Breast epithelium (tissue), 4 donors: ENCODE measurements at regions not wholly inside any gene's neighbourhood (a gene's known extent, or its start where the extent isn't known, plus 50 kb on each side); places are given as distances from the start of the nearest gene placed in this dataset.

Experiments
- DNase-seq, 2 donors: peaks; one replicate each; pipeline ENCODE4 v3.0.0-alpha.2; 2019; ENCODE audit warnings: low spot score in 2 of 2
- H3K27ac ChIP-seq, 2 donors: fragments of 200-600 bp; sonication (generic) in 1 of 2; one replicate each; pipeline ENCODE4 v1.5.1; 2016 to 2019; ENCODE audit warnings: mild to moderate bottlenecking in 1 of 2
- H3K27me3 ChIP-seq, 2 donors: fragments of 200-600 bp; sonication (generic) in 1 of 2; one replicate each; pipeline versions ENCODE4 v1.5.1 to v1.6.0; 2017 to 2019; ENCODE audit warnings: control low read depth in 1 of 2, mild to moderate bottlenecking in 1 of 2
- H3K36me3 ChIP-seq: fragments of 200-600 bp; one replicate; pipeline ENCODE4 v1.5.1; 2019
- H3K4me1 ChIP-seq, 2 donors: fragments of 200-600 bp; sonication (generic); one replicate each; pipeline ENCODE4 v1.5.1; 2016 to 2019; ENCODE audit warnings: control low read depth in 1 of 2
- H3K4me3 ChIP-seq, 3 donors: fragments of 200-600 bp; sonication (generic); 1 replicate in 2 of 3; 2 replicates in 1 of 3; pipeline ENCODE4 v1.5.1; 2016 to 2019; ENCODE audit warnings: mild to moderate bottlenecking in 3 of 3, moderate library complexity in 2 of 3
- H3K9me3 ChIP-seq, 2 donors: fragments of 200-600 bp; sonication (generic) in 1 of 2; one replicate each; pipeline ENCODE4 v1.5.1; 2016 to 2019; ENCODE audit warnings: control low read depth in 1 of 2
- CTCF ChIP-seq, 3 donors: fragments of 450-650 bp; IDR thresholded peaks; one replicate each; pipeline ENCODE4 v1.5.1; 2016 to 2017; ENCODE audit warnings: antibody characterized with exemption in 3 of 3, mild to moderate bottlenecking in 3 of 3, moderate library complexity in 3 of 3
- POLR2A ChIP-seq: fragments of 450-650 bp; IDR thresholded peaks from one replicate; pipeline ENCODE4 v1.6.1; 2016; ENCODE audit warnings: antibody characterized with exemption, mild to moderate bottlenecking, moderate library complexity
- POLR2AphosphoS5 ChIP-seq, 3 donors: sonication (generic); formaldehyde crosslinking; IDR thresholded peaks; one replicate each; pipeline ENCODE4 v1.6.1; 2017; ENCODE audit warnings: antibody characterized with exemption in 3 of 3
- intact Hi-C: fragments of 100-400 bp; cut with DNase I; formaldehyde crosslinking; loops from one replicate; pipeline ENCODE4 v1.15.1; 2023; ENCODE audit warnings: low total_unique reads

GRCh38 chr18:75790796-75791195 lies 363.3 kb upstream of the SMIM21 start:
- H3K27me3 ChIP-seq: no peaks in the 10 kb centered on the region
- intact Hi-C loops: no loop called here
- no peak overlapping the region for H3K27ac ChIP-seq
- TF ChIP-seq CTCF (IDR thresholded peaks at IDR 0.05) (no peak), POLR2A (no peak), POLR2AphosphoS5 (IDR thresholded peaks at IDR 0.05) (no peak)
- no peaks in the 10 kb centered on the region for H3K4me1 ChIP-seq
- DNase-seq: no peak
- H3K9me3 ChIP-seq: peaks cover 0 to 15% of the 10 kb centered on the region in 2 donors
- H3K4me3 ChIP-seq: no peak overlapping the region
- H3K36me3 ChIP-seq: no peaks in the 10 kb centered on the region

GRCh38 chr18:75790111-75790510 lies 362.6 kb upstream of the SMIM21 start:
- Histone ChIP-seq H3K4me3 (no peak overlapping the region), H3K27me3 (no peaks in the 10 kb centered on the region), H3K36me3 (no peaks in the 10 kb centered on the region), H3K9me3 (peaks cover 0 to 15% of the 10 kb centered on the region in 2 donors), H3K27ac (no peak overlapping the region), H3K4me1 (no peaks in the 10 kb centered on the region)
- TF ChIP-seq CTCF (IDR thresholded peaks at IDR 0.05) (no peak), POLR2A (no peak), POLR2AphosphoS5 (IDR thresholded peaks at IDR 0.05) (no peak)
- intact Hi-C loops: no loop called here
- no peak for DNase-seq

- no peak overlapping the region for H3K27ac ChIP-seq
- DNase-seq: no peak
- H3K36me3 ChIP-seq: no peaks in the 10 kb centered on the region
- H3K4me3 ChIP-seq: no peak overlapping the region
- H3K4me1 ChIP-seq: no peaks in the 10 kb centered on the region
- H3K9me3 ChIP-seq: no peaks in the 10 kb centered on the region
- H3K27me3 ChIP-seq: no peaks in the 10 kb centered on the region
- intact Hi-C loops: no loop called here
- TF ChIP-seq POLR2AphosphoS5 (IDR thresholded peaks at IDR 0.05) (no peak), POLR2A (no peak)
These were observed 358.3 kb upstream of the SMIM21 start for GRCh38 chr18:75785834-75786233.

GRCh38 chr18:75785206-75785605 lies 357.7 kb upstream of the SMIM21 start:
- intact Hi-C loops: no loop called here
- no peak for DNase-seq
- Histone ChIP-seq H3K27me3 (no peaks in the 10 kb centered on the region), H3K27ac (no peak overlapping the region), H3K9me3 (no peaks in the 10 kb centered on the region), H3K36me3 (no peaks in the 10 kb centered on the region), H3K4me3 (no peak overlapping the region), H3K4me1 (no peaks in the 10 kb centered on the region)
- TF ChIP-seq POLR2AphosphoS5 (IDR thresholded peaks at IDR 0.05): no peak
- TF ChIP-seq CTCF (IDR thresholded peaks at IDR 0.05): no peak
- TF ChIP-seq POLR2A: no peak

- Histone ChIP-seq H3K27ac (no peak overlapping the region), H3K4me1 (no peaks in the 10 kb centered on the region), H3K27me3 (no peaks in the 10 kb centered on the region), H3K36me3 (no peaks in the 10 kb centered on the region), H3K4me3 (no peak overlapping the region), H3K9me3 (no peaks in the 10 kb centered on the region)
- intact Hi-C loops: no loop called here
- no peak for DNase-seq
- TF ChIP-seq POLR2A (no peak), POLR2AphosphoS5 (IDR thresholded peaks at IDR 0.05) (no peak), CTCF (IDR thresholded peaks at IDR 0.05) (no peak)
These were observed 356.9 kb upstream of the SMIM21 start for GRCh38 chr18:75784390-75784789.
